ENCODE measurements at regions not wholly inside any gene's neighbourhood (a gene's known extent, or its start where the extent isn't known, plus 50 kb on each side); places are given as distances from the start of the nearest gene placed in this dataset.

DNA sequence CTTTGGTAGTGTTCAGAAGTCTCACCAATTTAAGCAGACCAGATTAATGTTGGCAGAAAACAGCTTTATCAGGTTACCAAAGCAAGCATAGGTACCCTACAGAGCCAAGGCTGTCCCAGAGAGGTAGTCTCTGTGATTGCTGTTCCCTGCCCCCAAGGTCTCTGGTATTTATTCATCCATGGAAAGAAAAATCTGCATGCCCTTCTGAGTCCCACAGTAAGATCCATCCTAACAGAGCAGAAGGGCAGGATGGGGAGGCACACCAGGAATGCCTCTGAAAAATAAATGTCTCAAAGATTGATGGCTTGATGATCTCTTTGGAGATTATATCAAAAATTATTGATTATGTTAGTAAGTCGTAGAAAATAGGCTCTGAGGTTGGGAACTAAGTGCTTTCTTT is 122.8 kb downstream of the FAT3 start:
- TF ChIP-seq EZH2 (IDR thresholded peaks at IDR 0.05; ENCODE audit: low read depth, unreplicated experiment) (no peak), CTCF (conservative IDR thresholded peaks at IDR 0.05; ENCODE audit: low read depth in 2 of 2) (no peak), REST (IDR thresholded peaks at IDR 0.05; ENCODE audit: unreplicated experiment) (no peak), CREB1 (CRISPR knock-in tag; IDR thresholded peaks at IDR 0.05; ENCODE audit: low read depth) (no peak), POLR2AphosphoS5 (IDR thresholded peaks at IDR 0.05; ENCODE audit: low read depth) (no peak), ZNF114 (CRISPR knock-in tag; IDR thresholded peaks at IDR 0.05) (no peak), EZH2phosphoT487 (IDR thresholded peaks at IDR 0.05; ENCODE audit: unreplicated experiment) (no peak), ZNF331 (CRISPR knock-in tag; IDR thresholded peaks at IDR 0.05; ENCODE audit: low read depth) (no peak), JUNB (IDR thresholded peaks at IDR 0.05; ENCODE audit: unreplicated experiment) (no peak), STAT1 (IDR thresholded peaks at IDR 0.05; ENCODE audit: unreplicated experiment) (no peak)
- TF ChIP-seq, protein P1, sequence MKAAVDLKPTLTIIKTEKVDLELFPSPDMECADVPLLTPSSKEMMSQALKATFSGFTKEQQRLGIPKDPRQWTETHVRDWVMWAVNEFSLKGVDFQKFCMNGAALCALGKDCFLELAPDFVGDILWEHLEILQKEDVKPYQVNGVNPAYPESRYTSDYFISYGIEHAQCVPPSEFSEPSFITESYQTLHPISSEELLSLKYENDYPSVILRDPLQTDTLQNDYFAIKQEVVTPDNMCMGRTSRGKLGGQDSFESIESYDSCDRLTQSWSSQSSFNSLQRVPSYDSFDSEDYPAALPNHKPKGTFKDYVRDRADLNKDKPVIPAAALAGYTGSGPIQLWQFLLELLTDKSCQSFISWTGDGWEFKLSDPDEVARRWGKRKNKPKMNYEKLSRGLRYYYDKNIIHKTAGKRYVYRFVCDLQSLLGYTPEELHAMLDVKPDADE (IDR thresholded peaks at IDR 0.05) = no peak

All from GM23338 (cell line).